A673 (cell line): ENCODE measurements at regions not wholly inside any gene's neighbourhood (a gene's known extent, or its start where the extent isn't known, plus 50 kb on each side); places are given as distances from the start of the nearest gene placed in this dataset.

Source experiments
- BruUV-seq: library from RNA; stranded (reverse); fragments of 400-500 nt; replicated peaks from 2 replicates; lab custom pipeline; 2021; lab: Mats Ljungman, UMichigan
- CTCF ChIA-PET: fragments of 300-600 bp; sonication (Branson Sonifier 250); formaldehyde crosslinking; loops from one replicate; lab custom pipeline; 2022; ENCODE audit warnings: antibody characterized with exemption; lab: Charles Lee
- POLR2A ChIA-PET: fragments of 300-600 bp; sonication (Branson Sonifier 250); formaldehyde crosslinking; loops from one replicate; lab custom pipeline; 2022; ENCODE audit warnings: antibody characterized with exemption; ENCODE audit not compliant: low non-redundant PET; lab: Charles Lee
- DNase-seq: peaks from one replicate; pipeline ENCODE4 v3.0.0-alpha.2; 2015; ENCODE audit warnings: low spot score
- H3K27ac ChIP-seq: fragments of 200-600 bp; sonication (generic); 2 replicates; pipeline ENCODE4 v1.5.1; 2016; ENCODE audit warnings: mixed run types, low read depth, mild to moderate bottlenecking, mixed read lengths, antibody characterized with exemption, low read length; ENCODE audit not compliant: poor library complexity, severe bottlenecking
- H3K27me3 ChIP-seq: fragments of 200-600 bp; sonication (generic); replicated peaks from 2 replicates; pipeline ENCODE4 v1.6.1; 2017; ENCODE audit warnings: mixed run types, low read depth, mild to moderate bottlenecking, mixed read lengths, antibody characterized with exemption, low read length; ENCODE audit not compliant: insufficient read depth, poor library complexity
- H3K36me3 ChIP-seq: fragments of 200-600 bp; sonication (generic); 2 replicates; pipeline ENCODE4 v1.6.1; 2016; ENCODE audit warnings: mixed run types, mild to moderate bottlenecking, mixed read lengths, antibody characterized with exemption, low read length; ENCODE audit not compliant: insufficient read depth, poor library complexity, severe bottlenecking
- H3K4me1 ChIP-seq: fragments of 200-600 bp; sonication (generic); 2 replicates; pipeline ENCODE4 v1.6.1; 2017; ENCODE audit warnings: mixed run types, mild to moderate bottlenecking, mixed read lengths, antibody characterized with exemption, low read length; ENCODE audit not compliant: insufficient read depth, poor library complexity, severe bottlenecking
- H3K4me3 ChIP-seq: fragments of 200-600 bp; sonication (generic); 2 replicates; pipeline ENCODE4 v1.5.1; 2016; ENCODE audit warnings: low read depth, mixed run types, mild to moderate bottlenecking, mixed read lengths, low read length; ENCODE audit not compliant: poor library complexity, severe bottlenecking
- H3K9me3 ChIP-seq: fragments of 200-600 bp; sonication (generic); 2 replicates; pipeline ENCODE4 v1.6.1; 2016; ENCODE audit warnings: mixed run types, low read depth, mild to moderate bottlenecking, mixed read lengths, antibody characterized with exemption, low read length; ENCODE audit not compliant: poor library complexity, severe bottlenecking
- CTCF ChIP-seq: fragments of 300-800, 200-600 bp; sonication (generic); conservative IDR thresholded peaks from 2 replicates; pipeline ENCODE4 v1.5.1; 2017; ENCODE audit warnings: low read depth, mild to moderate bottlenecking, antibody characterized with exemption, low read length, moderate library complexity, mixed read lengths
- EZH2 ChIP-seq: fragments of 200-600 bp; sonication (generic); IDR thresholded peaks from 2 replicates; pipeline ENCODE4 v1.6.1; 2017; ENCODE audit warnings: borderline replicate concordance, low read depth, mild to moderate bottlenecking, mixed read lengths, antibody characterized with exemption, low read length; ENCODE audit not compliant: poor library complexity, severe bottlenecking
- intact Hi-C: fragments of 100-400 bp; cut with micrococcal nuclease; formaldehyde crosslinking; loops from one replicate; pipeline ENCODE4 v1.10.0; 2022; ENCODE audit not compliant: unreplicated experiment

- intact Hi-C loops: no loop called here
- H3K4me3 ChIP-seq: no peak overlapping the region
- TF ChIP-seq CTCF (no peak), EZH2 (no peak)
- ChIA-PET CTCF (no interaction called here), POLR2A (no interaction called here)
- no peak for DNase-seq
- H3K9me3 ChIP-seq: no peaks in the 10 kb centered on the region
- H3K27ac ChIP-seq: no peak overlapping the region
- H3K4me1 ChIP-seq: peaks cover 4% of the 10 kb centered on the region
- no peaks in the 10 kb centered on the region for H3K36me3 ChIP-seq
- BruUV-seq: no TSS peak
- H3K27me3 ChIP-seq: peaks cover 35% of the 10 kb centered on the region
Observed at GRCh38 chr18:1014951-1015624, 110.4 kb downstream of the ADCYAP1 start.

- H3K4me3 ChIP-seq: no peak overlapping the region
- CTCF ChIA-PET: no interaction called here
- intact Hi-C loops: no loop called here
- peaks cover 42% of the 10 kb centered on the region for H3K27me3 ChIP-seq
- no TSS peak for BruUV-seq
- no peak overlapping the region for H3K27ac ChIP-seq
- TF ChIP-seq EZH2 (no peak), CTCF (no peak)
- H3K36me3 ChIP-seq: no peaks in the 10 kb centered on the region
- peaks cover 4% of the 10 kb centered on the region for H3K4me1 ChIP-seq
- no peak for DNase-seq
- no peaks in the 10 kb centered on the region for H3K9me3 ChIP-seq
- POLR2A ChIA-PET: no interaction called here
Observed at GRCh38 chr18:1015777-1016176, 111.1 kb downstream of the ADCYAP1 start.

GRCh38 chr18:1017227-1018058 lies 112.8 kb downstream of the ADCYAP1 start:
- no TSS peak for BruUV-seq
- no peak for DNase-seq
- H3K4me3 ChIP-seq: no peak overlapping the region

More at GRCh38 chr18:1017227-1018058, 112.8 kb downstream of the ADCYAP1 start:
- ChIA-PET POLR2A (no interaction called here), CTCF (no interaction called here)
- Histone ChIP-seq H3K9me3 (no peaks in the 10 kb centered on the region), H3K27ac (no peak overlapping the region), H3K27me3 (peaks cover 57% of the 10 kb centered on the region), H3K36me3 (no peaks in the 10 kb centered on the region), H3K4me1 (peaks cover 4% of the 10 kb centered on the region)
- TF ChIP-seq CTCF (no peak), EZH2 (no peak)
- intact Hi-C loops: no loop called here
